Activated CD8-positive, alpha-beta T cell treated with anti-CD3 and anti-CD28 coated beads for 36 hours (primary cell): ENCODE measurements at regions not wholly inside any gene's neighbourhood (a gene's known extent, or its start where the extent isn't known, plus 50 kb on each side); places are given as distances from the start of the nearest gene placed in this dataset.
A peak's percentile ranks its signal among the peaks of the same experiment; 100 is the strongest.
"Not testable (repeated sequence)": the region's sequence is repeated elsewhere in the genome, so short reads cannot be mapped to it uniquely, and the experiment has no call there.

Experiments
- ATAC-seq: fragments of 200-7000 bp; cut with Tn5 transposase; one replicate; pipeline ENCODE4 v1.10.0; 2021; ENCODE audit warnings: mild to moderate bottlenecking, moderate library complexity
- CTCF ChIA-PET: fragments of 350-600 bp; sonication (Branson Sonifier 250); formaldehyde crosslinking; loops from one replicate; lab custom pipeline; 2021; ENCODE audit warnings: antibody characterized with exemption; lab: Charles Lee
- POLR2A ChIA-PET: fragments of 350-600 bp; sonication (Branson Sonifier 250); formaldehyde crosslinking; loops from one replicate; lab custom pipeline; 2021; ENCODE audit warnings: antibody characterized with exemption; lab: Charles Lee
- DNase-seq: peaks from one replicate; pipeline ENCODE4 v3.0.0-alpha.2; 2020
- H3K27ac Mint-ChIP-seq: one replicate; pipeline ENCODE4 v1.8.0; 2021; ENCODE audit warnings: mild to moderate bottlenecking, mixed read lengths
- H3K27me3 Mint-ChIP-seq: one replicate; pipeline ENCODE4 v1.8.0; 2021; ENCODE audit warnings: mixed read lengths
- H3K36me3 Mint-ChIP-seq: one replicate; pipeline ENCODE4 v1.8.0; 2021; ENCODE audit warnings: low read depth, mixed read lengths
- H3K4me1 Mint-ChIP-seq: one replicate; pipeline ENCODE4 v1.8.0; 2021; ENCODE audit warnings: low read depth, mixed read lengths
- H3K4me3 Mint-ChIP-seq: one replicate; pipeline ENCODE4 v1.8.0; 2021; ENCODE audit warnings: mild to moderate bottlenecking, moderate library complexity, mixed read lengths
- H3K9me3 Mint-ChIP-seq: one replicate; pipeline ENCODE4 v1.8.0; 2021; ENCODE audit warnings: mixed read lengths
- CTCF ChIP-seq: fragments of 200-600 bp; IDR thresholded peaks from one replicate; pipeline ENCODE4 v1.8.0; 2022; ENCODE audit warnings: antibody characterized with exemption, mild to moderate bottlenecking
- intact Hi-C: fragments of 100-400 bp; cut with micrococcal nuclease; formaldehyde crosslinking; loops from one replicate; pipeline ENCODE4 v1.10.0; 2022

- Mint-ChIP-seq H3K36me3 (no peaks in the 10 kb centered on the region), H3K27ac (no peak overlapping the region), H3K9me3 (no peaks in the 10 kb centered on the region), H3K27me3 (peaks cover 14% of the 10 kb centered on the region), H3K4me1 (no peaks in the 10 kb centered on the region), H3K4me3 (no peak overlapping the region)
- intact Hi-C loops: no loop called here
- TF ChIP-seq CTCF: no peak
- no peak for DNase-seq
- no peak for ATAC-seq
- ChIA-PET POLR2A (interaction anchor here (0.9 kb wide), 1 partner anchor 709 kb away, joined by 4 read pairs; no protein-coding TSS in a partner anchor), CTCF (interaction anchor here (1.4 to 2.1 kb wide), 3 partner anchors 11 to 15 kb away, joined by 3 to 7 read pairs (median 5); no protein-coding TSS in a partner anchor)
Measured at GRCh38 chr5:69011910-69012309, 81.9 kb upstream of the SLC30A5 start.

- TF ChIP-seq CTCF: no peak
- DNase-seq (no peak), ATAC-seq (no peak)
- intact Hi-C loops: no loop called here
- no peak overlapping the region for H3K27ac Mint-ChIP-seq
- peaks cover 7% of the 10 kb centered on the region for H3K27me3 Mint-ChIP-seq
- H3K9me3 Mint-ChIP-seq: no peaks in the 10 kb centered on the region
- CTCF ChIA-PET: no interaction called here
- H3K4me1 Mint-ChIP-seq: no peaks in the 10 kb centered on the region
- POLR2A ChIA-PET: no interaction called here
- no peak overlapping the region for H3K4me3 Mint-ChIP-seq
- H3K36me3 Mint-ChIP-seq: no peaks in the 10 kb centered on the region
Measured at GRCh38 chr5:69013481-69013880, 80.3 kb upstream of the SLC30A5 start.

- H3K27me3 Mint-ChIP-seq, H3K4me1 Mint-ChIP-seq, H3K4me3 Mint-ChIP-seq, POLR2A ChIA-PET, ATAC-seq, H3K27ac Mint-ChIP-seq, intact Hi-C loops, H3K36me3 Mint-ChIP-seq, DNase-seq, H3K9me3 Mint-ChIP-seq: not testable (repeated sequence)
- CTCF ChIA-PET: interaction anchor here (0.9 kb wide), 1 partner anchor 10 kb away, joined by 3 read pairs; no protein-coding TSS in a partner anchor
Measured at GRCh38 chr5:69014007-69014406, 79.8 kb upstream of the SLC30A5 start.

- intact Hi-C loops: no loop called here
- ATAC-seq: no peak
- Mint-ChIP-seq H3K27me3 (peaks cover 3% of the 10 kb centered on the region), H3K4me3 (no peak overlapping the region), H3K27ac (no peak overlapping the region), H3K9me3 (no peaks in the 10 kb centered on the region), H3K4me1 (no peaks in the 10 kb centered on the region), H3K36me3 (no peaks in the 10 kb centered on the region)
- POLR2A ChIA-PET: no interaction called here
- no peak for DNase-seq
- CTCF ChIA-PET: interaction anchor here (0.6 to 2.6 kb wide), 2 partner anchors 12 to 429 kb away, joined by 3 to 8 read pairs; no protein-coding TSS in a partner anchor
- no peak for TF ChIP-seq CTCF
Measured at GRCh38 chr5:69019668-69020375, 74.0 kb upstream of the SLC30A5 start.

- ChIA-PET POLR2A (no interaction called here), CTCF (interaction anchor here (0.6 to 2.9 kb wide), 8 partner anchors 8 to 127 kb away, joined by 3 to 12 read pairs (median 4); no protein-coding TSS in a partner anchor)
- DNase-seq (peak; percentile 24), ATAC-seq (peak; percentile 84)
- H3K4me3 Mint-ChIP-seq: no peak overlapping the region
- TF ChIP-seq CTCF: peak; percentile 72
- intact Hi-C loops: no loop called here
- H3K36me3 Mint-ChIP-seq: no peaks in the 10 kb centered on the region
- peaks cover 3% of the 10 kb centered on the region for H3K27me3 Mint-ChIP-seq
- H3K9me3 Mint-ChIP-seq: no peaks in the 10 kb centered on the region
- H3K27ac Mint-ChIP-seq: no peak overlapping the region
- H3K4me1 Mint-ChIP-seq: no peaks in the 10 kb centered on the region
Measured at GRCh38 chr5:69024241-69024651, 69.6 kb upstream of the SLC30A5 start.
